NCI-H226 (cell line): ENCODE measurements at regions not wholly inside any gene's neighbourhood (a gene's known extent, or its start where the extent isn't known, plus 50 kb on each side); places are given as distances from the start of the nearest gene placed in this dataset.
"Not testable (repeated sequence)": the region's sequence is repeated elsewhere in the genome, so short reads cannot be mapped to it uniquely, and the experiment has no call there.

Experiments used
- DNase-seq: peaks from one replicate; pipeline ENCODE4 v3.0.0-alpha.2; 2015

GRCh38 chr1:222415441-222415840 lies 132.5 kb downstream of the HHIPL2 start:
- DNase-seq, result no peak

- no peak for DNase-seq
Measured at GRCh38 chr1:222413991-222414549, 133.8 kb downstream of the HHIPL2 start.

GRCh38 chr1:222413436-222413835 lies 134.5 kb downstream of the HHIPL2 start:
- no peak for DNase-seq

- DNase-seq, result no peak
Measured at GRCh38 chr1:222404710-222405109, 143.2 kb downstream of the HHIPL2 start.

GRCh38 chr1:222399197-222399596 lies 148.7 kb downstream of the HHIPL2 start:
- DNase-seq, result no peak

GRCh38 chr1:222394224-222394623 lies 153.7 kb downstream of the HHIPL2 start:
- DNase-seq, result no peak

GRCh38 chr1:222392556-222392955 lies 155.3 kb downstream of the HHIPL2 start:
- no peak for DNase-seq

- no peak for DNase-seq
Measured at GRCh38 chr1:222390181-222390580, 157.7 kb downstream of the HHIPL2 start.

- no peak for DNase-seq
Measured at GRCh38 chr1:222387007-222387814, 160.7 kb downstream of the HHIPL2 start.

GRCh38 chr1:222385955-222386354 lies 161.9 kb downstream of the HHIPL2 start:
- DNase-seq, result no peak

- DNase-seq, result no peak
Measured at GRCh38 chr1:222385262-222385661, 162.6 kb downstream of the HHIPL2 start.

GRCh38 chr1:222384531-222384930 lies 163.4 kb downstream of the HHIPL2 start:
- DNase-seq, result no peak

- no peak for DNase-seq
Measured at GRCh38 chr1:222382171-222382570, 165.7 kb downstream of the HHIPL2 start.

- DNase-seq, result no peak
Measured at GRCh38 chr1:222377428-222378088, 170.3 kb downstream of the HHIPL2 start.

GRCh38 chr1:222376791-222377190 lies 171.1 kb downstream of the HHIPL2 start:
- DNase-seq, result not testable (repeated sequence)

GRCh38 chr1:222375701-222376100 lies 172.2 kb downstream of the HHIPL2 start:
- DNase-seq, result no peak

- no peak for DNase-seq
Measured at GRCh38 chr1:222373831-222374602, 173.9 kb downstream of the HHIPL2 start.

- DNase-seq, result no peak
Measured at GRCh38 chr1:222373216-222373615, 174.7 kb downstream of the HHIPL2 start.

- DNase-seq, result no peak
Measured at GRCh38 chr1:222372221-222372620, 175.7 kb downstream of the HHIPL2 start.

- DNase-seq, result peak; percentile 78
Measured at GRCh38 chr1:222370913-222371675, 176.8 kb downstream of the HHIPL2 start.

- DNase-seq, result peak; percentile 82
Measured at GRCh38 chr1:222370081-222370912, 177.6 kb downstream of the HHIPL2 start.

- no peak for DNase-seq
Measured at GRCh38 chr1:222369148-222369547, 178.8 kb downstream of the HHIPL2 start.
